H1 (cell line): ENCODE measurements at regions not wholly inside any gene's neighbourhood (a gene's known extent, or its start where the extent isn't known, plus 50 kb on each side); places are given as distances from the start of the nearest gene placed in this dataset.

ENCODE experiments used
- CTCF ChIA-PET: fragments of 300-600 bp; sonication (Branson Sonifier 250); formaldehyde crosslinking; loops from one replicate; lab custom pipeline; 2021; ENCODE audit not compliant: partially characterized antibody; lab: Charles Lee
- POLR2A ChIA-PET: fragments of 300-600 bp; sonication (Branson Sonifier 250); formaldehyde crosslinking; loops from one replicate; lab custom pipeline; 2021; ENCODE audit warnings: inconsistent platforms; ENCODE audit not compliant: partially characterized antibody; lab: Charles Lee
- DNase-seq, 2 experiments: peaks; one replicate each; pipeline versions ENCODE4 v3.0.0 to v3.0.0-alpha.2; 2010 to 2022; ENCODE audit warnings: low spot score in 2 of 2, low read depth in 1 of 2, mixed read lengths in 1 of 2
- FAIRE-seq: peaks from 2 replicates; lab custom pipeline; 2011; peaks lifted over from hg19 to GRCh38; lab: Jason Lieb, UNC
- H2AFZ ChIP-seq: 2 replicates; pipeline ENCODE4 v1.8.1; 2012; ENCODE audit warnings: low read length, inconsistent platforms
- H2AK5ac ChIP-seq: 2 replicates; pipeline ENCODE4 v1.6.1; 2013; ENCODE audit warnings: low read depth, low read length
- H2BK120ac ChIP-seq: replicated peaks from 2 replicates; pipeline ENCODE3; 2013; ENCODE audit warnings: low read depth, low read length, inconsistent platforms
- H2BK12ac ChIP-seq: 2 replicates; pipeline ENCODE4 v1.6.1; 2013; ENCODE audit warnings: low read depth, low read length
- H2BK15ac ChIP-seq: 2 replicates; pipeline ENCODE4 v1.6.1; 2013; ENCODE audit warnings: low read length
- H2BK20ac ChIP-seq: 2 replicates; pipeline ENCODE4 v1.6.1; 2013; ENCODE audit warnings: low read length
- H2BK5ac ChIP-seq: 2 replicates; pipeline ENCODE4 v1.6.1; 2013; ENCODE audit warnings: low read depth, low read length
- H3K14ac ChIP-seq: 2 replicates; pipeline ENCODE4 v1.6.1; 2013; ENCODE audit warnings: inconsistent platforms; ENCODE audit not compliant: insufficient read length
- H3K18ac ChIP-seq: 2 replicates; pipeline ENCODE4 v1.6.1; 2013; ENCODE audit warnings: low read length; ENCODE audit errors: extremely low read depth
- H3K23ac ChIP-seq: 2 replicates; pipeline ENCODE4 v1.6.1; 2013; ENCODE audit warnings: inconsistent platforms; ENCODE audit not compliant: insufficient read length
- H3K23me2 ChIP-seq: 2 replicates; pipeline ENCODE4 v1.6.1; 2013; ENCODE audit warnings: low read depth, low read length
- H3K27ac ChIP-seq: 2 replicates; pipeline ENCODE4 v1.6.1; 2011; ENCODE audit warnings: low read depth, low read length, inconsistent platforms
- H3K27me3 ChIP-seq, 4 experiments: replicated peaks in 1 of 4; 1 replicate in 1 of 4; 2 replicates in 3 of 4; pipeline versions ENCODE4 v1.6.1 to v1.8.1; 2011 to 2013; ENCODE audit warnings: low read length in 3 of 4, mild to moderate bottlenecking in 3 of 4, inconsistent platforms in 2 of 4, mixed read lengths in 2 of 4, moderate library complexity in 1 of 4; ENCODE audit not compliant: control insufficient read depth in 3 of 4, insufficient read depth in 3 of 4; ENCODE audit errors: extremely low read depth in 1 of 4
- H3K36me3 ChIP-seq, 4 experiments: 2 replicates each; pipeline versions ENCODE4 v1.6.1 to v1.8.1; 2011 to 2013; ENCODE audit warnings: mild to moderate bottlenecking in 4 of 4, low read length in 3 of 4, moderate library complexity in 2 of 4, control low read depth in 1 of 4, inconsistent platforms in 1 of 4; ENCODE audit not compliant: insufficient read depth in 4 of 4, control insufficient read depth in 2 of 4
- H3K4ac ChIP-seq: replicated peaks from 2 replicates; pipeline ENCODE3; 2013; ENCODE audit warnings: low read length, low read depth, mixed read lengths, inconsistent platforms; ENCODE audit not compliant: insufficient read length
- H3K4me1 ChIP-seq, 4 experiments: replicated peaks in 1 of 4; 1 replicate in 1 of 4; 2 replicates in 3 of 4; pipeline versions ENCODE4 v1.6.1 to v1.8.1; 2011 to 2013; ENCODE audit warnings: low read length in 3 of 4, inconsistent platforms in 2 of 4, mixed read lengths in 1 of 4; ENCODE audit not compliant: insufficient read depth in 4 of 4, control insufficient read depth in 3 of 4
- H3K4me2 ChIP-seq, 2 experiments: 2 replicates each; pipeline versions ENCODE4 v1.6.1 to v1.8.1; 2011 to 2013; ENCODE audit warnings: low read depth in 2 of 2, low read length in 2 of 2, control low read depth in 1 of 2, inconsistent platforms in 1 of 2, mild to moderate bottlenecking in 1 of 2; ENCODE audit not compliant: insufficient read depth in 1 of 2
- H3K4me3 ChIP-seq, 4 experiments: fragments of 200-600, 300-600 bp in 1 of 4; sonication (generic), shearing (Covaris generic), sonication (Bioruptor Twin) in 1 of 4; 2 replicates each; pipeline versions ENCODE4 v1.5.1 to v1.8.1; 2011 to 2016; ENCODE audit warnings: low read length in 4 of 4, low read depth in 3 of 4, control low read depth in 2 of 4, inconsistent platforms in 2 of 4, mild to moderate bottlenecking in 2 of 4, mixed read lengths in 1 of 4, moderate library complexity in 1 of 4; ENCODE audit not compliant: insufficient read depth in 2 of 4; ENCODE audit errors: extremely low read depth in 1 of 4
- H3K56ac ChIP-seq: replicated peaks from 2 replicates; pipeline ENCODE3; 2013; ENCODE audit warnings: low read depth, mild to moderate bottlenecking, mixed read lengths, low read length, inconsistent platforms; ENCODE audit not compliant: insufficient read length
- H3K79me1 ChIP-seq: 2 replicates; pipeline ENCODE4 v1.6.1; 2013; ENCODE audit warnings: low read depth, low read length, control low read depth
- H3K79me2 ChIP-seq, 2 experiments: 2 replicates each; pipeline versions ENCODE4 v1.6.1 to v1.8.1; 2012 to 2013; ENCODE audit warnings: low read length in 2 of 2, mild to moderate bottlenecking in 2 of 2, inconsistent platforms in 1 of 2; ENCODE audit not compliant: insufficient read depth in 2 of 2, control insufficient read depth in 1 of 2
- H3K9ac ChIP-seq, 4 experiments: replicated peaks in 1 of 4; 1 replicate in 1 of 4; 2 replicates in 3 of 4; pipeline versions ENCODE4 v1.6.1 to v1.8.1; 2011 to 2013; ENCODE audit warnings: low read depth in 3 of 4, low read length in 3 of 4, control low read depth in 2 of 4, mild to moderate bottlenecking in 2 of 4, moderate library complexity in 2 of 4, inconsistent platforms in 1 of 4; ENCODE audit errors: extremely low read depth in 1 of 4
- H3K9me3 ChIP-seq, 2 experiments: 2 replicates each; pipeline versions ENCODE4 v1.6.1 to v1.8.1; 2012 to 2013; ENCODE audit warnings: mild to moderate bottlenecking in 2 of 2, moderate library complexity in 2 of 2, control low read depth in 1 of 2, inconsistent platforms in 1 of 2, low read depth in 1 of 2, low read length in 1 of 2, mixed read lengths in 1 of 2; ENCODE audit not compliant: insufficient read depth in 2 of 2
- H4K20me1 ChIP-seq, 2 experiments: replicated peaks in 1 of 2; 2 replicates each; pipeline versions ENCODE3 to v1.8.1; 2011 to 2013; ENCODE audit warnings: inconsistent platforms in 2 of 2, low read length in 2 of 2, mild to moderate bottlenecking in 1 of 2; ENCODE audit not compliant: insufficient read depth in 2 of 2, control insufficient read depth in 1 of 2
- H4K5ac ChIP-seq: 2 replicates; pipeline ENCODE4 v1.6.1; 2013; ENCODE audit warnings: low read length, low read depth, mixed read lengths, inconsistent platforms; ENCODE audit not compliant: insufficient read length
- H4K8ac ChIP-seq: 2 replicates; pipeline ENCODE4 v1.8.0; 2013; ENCODE audit warnings: mild to moderate bottlenecking, moderate library complexity, low read length, inconsistent platforms; ENCODE audit not compliant: insufficient read depth; ENCODE audit errors: extremely low read depth
- H4K91ac ChIP-seq: replicated peaks from 2 replicates; pipeline ENCODE3; 2013; ENCODE audit warnings: low read length, mixed read lengths, inconsistent platforms; ENCODE audit not compliant: insufficient read length
- CEBPB ChIP-seq: IDR thresholded peaks from 2 replicates; pipeline ENCODE4 v1.6.1; 2012; ENCODE audit warnings: low read depth, low read length
- GABPA ChIP-seq: IDR thresholded peaks from 2 replicates; pipeline ENCODE4 v1.6.1; 2011; ENCODE audit warnings: mild to moderate bottlenecking, low read length, moderate library complexity, borderline replicate concordance; ENCODE audit not compliant: insufficient read depth
- SRF ChIP-seq: IDR thresholded peaks from 2 replicates; pipeline ENCODE4 v1.6.1; 2011; ENCODE audit warnings: mild to moderate bottlenecking, low read depth, low read length, moderate library complexity
- WGBS, 2 experiments: shearing (Covaris generic) in 1 of 2; methylation state at CpG; one replicate each; pipeline versions ENCODE4 v1.1.6 to v1.1.7; 2013 to 2015; ENCODE audit warnings: low lambda C conversion rate in 2 of 2, mixed read lengths in 2 of 2, inconsistent platforms in 1 of 2, low coverage in 1 of 2, missing lambda C conversion rate in 1 of 2; ENCODE audit not compliant: insufficient replicate concordance in 2 of 2, insufficient coverage in 1 of 2, insufficient read length in 1 of 2; ENCODE audit errors: extremely low coverage in 1 of 2, missing lambda C conversion rate in 1 of 2; 5-methylcytosine and 5-hydroxymethylcytosine counted together
- TF ChIP-seq, protein P1 (sequence below): IDR thresholded peaks from 2 replicates; pipeline ENCODE4 v1.6.1; 2012; ENCODE audit warnings: low read length, inconsistent platforms

DNA sequence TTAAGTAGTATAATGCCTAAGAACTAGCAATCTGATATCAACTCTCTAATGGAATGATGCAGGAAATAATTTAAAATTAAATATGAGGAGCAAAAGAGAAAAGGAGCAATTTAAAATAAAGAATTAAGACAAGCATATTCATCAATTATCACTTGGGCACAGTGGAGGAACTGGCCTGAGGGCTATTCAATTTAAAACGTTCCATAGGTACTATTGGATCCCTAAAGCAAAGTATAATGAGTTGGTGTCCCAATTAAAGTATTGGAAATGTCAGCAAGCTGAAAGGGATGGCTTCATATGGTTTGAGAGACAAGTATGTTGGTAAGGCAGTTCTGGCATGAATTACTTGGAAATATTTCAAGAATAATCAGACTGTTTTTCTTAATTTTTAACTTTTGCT is 2064.1 kb upstream of the TENM3 start:
- 80% methylated on average over 1 of the region's 1 CpG; no CpG with 5 or more reads in 1 of the 2 experiments for WGBS, 2 experiments
- no peak overlapping the region for H3K4ac ChIP-seq
- no peaks in the 10 kb centered on the region; a peak in 1 of 4 replicates for H3K9me3 ChIP-seq
- no peak overlapping the region for H2BK20ac ChIP-seq
- H2BK120ac ChIP-seq = no peak overlapping the region
- no peaks in the 10 kb centered on the region for H3K36me3 ChIP-seq
- H2BK15ac ChIP-seq = no peak overlapping the region
- no peak overlapping the region for H4K91ac ChIP-seq
- no peak overlapping the region for H2AK5ac ChIP-seq
- no peak overlapping the region for H3K4me2 ChIP-seq
- H3K79me2 ChIP-seq = no peaks in the 10 kb centered on the region
- H3K4me3 ChIP-seq = no peak overlapping the region
- no peaks in the 10 kb centered on the region for H3K27me3 ChIP-seq
- H4K8ac ChIP-seq = no peak overlapping the region
- H3K4me1 ChIP-seq = no peaks in the 10 kb centered on the region
- H4K5ac ChIP-seq = no peak overlapping the region
- no peak overlapping the region for H3K14ac ChIP-seq
- no peak overlapping the region for H3K56ac ChIP-seq
- TF ChIP-seq GABPA (no peak), CEBPB (no peak), SRF (no peak)
- TF ChIP-seq, protein P1, sequence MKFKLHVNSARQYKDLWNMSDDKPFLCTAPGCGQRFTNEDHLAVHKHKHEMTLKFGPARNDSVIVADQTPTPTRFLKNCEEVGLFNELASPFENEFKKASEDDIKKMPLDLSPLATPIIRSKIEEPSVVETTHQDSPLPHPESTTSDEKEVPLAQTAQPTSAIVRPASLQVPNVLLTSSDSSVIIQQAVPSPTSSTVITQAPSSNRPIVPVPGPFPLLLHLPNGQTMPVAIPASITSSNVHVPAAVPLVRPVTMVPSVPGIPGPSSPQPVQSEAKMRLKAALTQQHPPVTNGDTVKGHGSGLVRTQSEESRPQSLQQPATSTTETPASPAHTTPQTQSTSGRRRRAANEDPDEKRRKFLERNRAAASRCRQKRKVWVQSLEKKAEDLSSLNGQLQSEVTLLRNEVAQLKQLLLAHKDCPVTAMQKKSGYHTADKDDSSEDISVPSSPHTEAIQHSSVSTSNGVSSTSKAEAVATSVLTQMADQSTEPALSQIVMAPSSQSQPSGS = no peak
- TF ChIP-seq, all 59 proteins: peak for 0
- H2AFZ ChIP-seq = no peak overlapping the region
- DNase-seq (no peak), FAIRE-seq (no peak)
- no peak overlapping the region for H3K9ac ChIP-seq
- no peaks in the 10 kb centered on the region for H3K79me1 ChIP-seq
- POLR2A ChIA-PET = no interaction called here
- H3K18ac ChIP-seq = no peak overlapping the region
- H3K27ac ChIP-seq = no peak overlapping the region
- no peaks in the 10 kb centered on the region for H3K23me2 ChIP-seq
- CTCF ChIA-PET = no interaction called here
- no peak overlapping the region for H2BK12ac ChIP-seq
- no peak overlapping the region for H3K23ac ChIP-seq
- no peak overlapping the region for H2BK5ac ChIP-seq
- H4K20me1 ChIP-seq = no peaks in the 10 kb centered on the region
